Ishikawa (cell line): ENCODE measurements at regions not wholly inside any gene's neighbourhood (a gene's known extent, or its start where the extent isn't known, plus 50 kb on each side); places are given as distances from the start of the nearest gene placed in this dataset.

Experiments
- CEBPB ChIP-seq: IDR thresholded peaks from 2 replicates; pipeline ENCODE4 v1.6.1; 2012
- CREB1 ChIP-seq: IDR thresholded peaks from 2 replicates; pipeline ENCODE4 v1.6.1; 2012; ENCODE audit warnings: low read depth
- EGR1 ChIP-seq: IDR thresholded peaks from 2 replicates; pipeline ENCODE4 v1.6.1; 2012
- EP300 ChIP-seq: IDR thresholded peaks from 2 replicates; pipeline ENCODE4 v1.6.1; 2012; ENCODE audit warnings: borderline replicate concordance
- FOXM1 ChIP-seq: IDR thresholded peaks from 2 replicates; pipeline ENCODE4 v1.6.1; 2012; ENCODE audit warnings: low read depth, borderline replicate concordance
- NFIC ChIP-seq: IDR thresholded peaks from 2 replicates; pipeline ENCODE4 v1.6.1; 2012
- RAD21 ChIP-seq: IDR thresholded peaks from 2 replicates; pipeline ENCODE4 v1.6.1; 2012; ENCODE audit warnings: low read depth
- TAF1 ChIP-seq: IDR thresholded peaks from 2 replicates; pipeline ENCODE4 v1.6.1; 2012; ENCODE audit warnings: low read depth, mild to moderate bottlenecking
- TCF12 ChIP-seq: IDR thresholded peaks from 2 replicates; pipeline ENCODE4 v1.6.1; 2012; ENCODE audit warnings: low read depth
- TEAD4 ChIP-seq: IDR thresholded peaks from 2 replicates; pipeline ENCODE4 v1.6.1; 2012
- YY1 ChIP-seq: IDR thresholded peaks from 2 replicates; pipeline ENCODE4 v1.6.1; 2012; ENCODE audit warnings: low read depth
- ZBTB7A ChIP-seq: IDR thresholded peaks from 2 replicates; pipeline ENCODE4 v1.6.1; 2012; ENCODE audit warnings: low read depth
- TF ChIP-seq, protein P1 (sequence below): IDR thresholded peaks from 2 replicates; pipeline ENCODE4 v1.6.1; 2012
- TF ChIP-seq, protein P2 (sequence below): IDR thresholded peaks from 2 replicates; pipeline ENCODE4 v1.6.1; 2012
- TF ChIP-seq, protein P3 (sequence below): IDR thresholded peaks from 2 replicates; pipeline ENCODE4 v1.6.1; 2012; ENCODE audit warnings: low read depth, mild to moderate bottlenecking

DNA sequence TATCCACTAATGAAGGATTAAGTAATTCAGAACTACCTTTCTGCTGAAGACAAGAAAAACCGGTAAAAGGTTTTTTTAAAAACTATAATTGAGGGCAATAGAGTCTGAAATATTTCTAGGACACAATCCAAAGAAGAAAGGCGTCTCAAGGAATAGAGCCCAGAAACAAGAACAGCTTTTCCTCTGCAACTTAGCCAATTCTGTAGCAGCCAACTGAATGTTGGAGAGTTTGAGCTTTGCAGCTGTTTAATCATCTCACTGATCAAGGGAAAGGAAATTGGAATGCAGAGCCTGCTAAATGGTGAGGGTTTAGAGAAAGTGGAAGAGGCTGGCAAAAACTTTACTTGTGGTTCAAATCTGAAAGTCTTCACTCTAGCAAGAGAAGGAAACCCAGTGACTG is 818.9 kb downstream of the KCNT2 start:
- TF ChIP-seq EP300 (no peak), CREB1 (no peak), TEAD4 (no peak), CEBPB (no peak), NFIC (no peak)
- TF ChIP-seq, protein P1, sequence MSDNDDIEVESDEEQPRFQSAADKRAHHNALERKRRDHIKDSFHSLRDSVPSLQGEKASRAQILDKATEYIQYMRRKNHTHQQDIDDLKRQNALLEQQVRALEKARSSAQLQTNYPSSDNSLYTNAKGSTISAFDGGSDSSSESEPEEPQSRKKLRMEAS, result no peak

- no peak for TF ChIP-seq NFIC
- no peak for TF ChIP-seq EGR1
- no peak for TF ChIP-seq CREB1
- TF ChIP-seq, protein P1, result no peak
- TF ChIP-seq, protein P2, sequence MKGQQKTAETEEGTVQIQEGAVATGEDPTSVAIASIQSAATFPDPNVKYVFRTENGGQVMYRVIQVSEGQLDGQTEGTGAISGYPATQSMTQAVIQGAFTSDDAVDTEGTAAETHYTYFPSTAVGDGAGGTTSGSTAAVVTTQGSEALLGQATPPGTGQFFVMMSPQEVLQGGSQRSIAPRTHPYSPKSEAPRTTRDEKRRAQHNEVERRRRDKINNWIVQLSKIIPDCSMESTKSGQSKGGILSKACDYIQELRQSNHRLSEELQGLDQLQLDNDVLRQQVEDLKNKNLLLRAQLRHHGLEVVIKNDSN, result no peak
- TF ChIP-seq TEAD4, result no peak
- TF ChIP-seq TAF1, result no peak
- no peak for TF ChIP-seq CEBPB
- TF ChIP-seq TCF12, result no peak
- no peak for TF ChIP-seq ZBTB7A
These were observed 819.5 kb downstream of the KCNT2 start for GRCh38 chr1:195788721-195789120.

DNA sequence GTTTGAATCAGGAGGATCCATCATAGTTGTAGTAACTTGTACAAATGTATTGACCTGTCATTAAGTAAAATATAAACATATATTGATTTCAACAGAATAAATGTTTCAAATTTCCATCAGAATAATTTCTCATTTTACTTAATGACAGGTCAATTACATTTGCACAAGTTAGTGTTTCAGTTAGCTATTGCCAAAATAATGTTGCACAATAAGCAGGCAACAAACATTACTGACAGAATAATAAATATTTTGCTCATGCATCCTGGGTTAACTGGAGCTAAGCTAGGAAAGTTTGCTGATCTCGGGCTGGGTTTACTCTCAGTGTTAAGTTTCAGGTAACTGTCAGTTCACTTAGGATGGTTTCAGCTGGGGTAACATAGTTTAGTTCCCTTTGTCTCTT is 822.4 kb downstream of the KCNT2 start:
- TF ChIP-seq EP300 (no peak), ZBTB7A (no peak), FOXM1 (no peak), RAD21 (no peak), TAF1 (no peak), TCF12 (no peak), YY1 (no peak), EGR1 (no peak), CREB1 (no peak), CEBPB (no peak)
- TF ChIP-seq, protein P3, sequence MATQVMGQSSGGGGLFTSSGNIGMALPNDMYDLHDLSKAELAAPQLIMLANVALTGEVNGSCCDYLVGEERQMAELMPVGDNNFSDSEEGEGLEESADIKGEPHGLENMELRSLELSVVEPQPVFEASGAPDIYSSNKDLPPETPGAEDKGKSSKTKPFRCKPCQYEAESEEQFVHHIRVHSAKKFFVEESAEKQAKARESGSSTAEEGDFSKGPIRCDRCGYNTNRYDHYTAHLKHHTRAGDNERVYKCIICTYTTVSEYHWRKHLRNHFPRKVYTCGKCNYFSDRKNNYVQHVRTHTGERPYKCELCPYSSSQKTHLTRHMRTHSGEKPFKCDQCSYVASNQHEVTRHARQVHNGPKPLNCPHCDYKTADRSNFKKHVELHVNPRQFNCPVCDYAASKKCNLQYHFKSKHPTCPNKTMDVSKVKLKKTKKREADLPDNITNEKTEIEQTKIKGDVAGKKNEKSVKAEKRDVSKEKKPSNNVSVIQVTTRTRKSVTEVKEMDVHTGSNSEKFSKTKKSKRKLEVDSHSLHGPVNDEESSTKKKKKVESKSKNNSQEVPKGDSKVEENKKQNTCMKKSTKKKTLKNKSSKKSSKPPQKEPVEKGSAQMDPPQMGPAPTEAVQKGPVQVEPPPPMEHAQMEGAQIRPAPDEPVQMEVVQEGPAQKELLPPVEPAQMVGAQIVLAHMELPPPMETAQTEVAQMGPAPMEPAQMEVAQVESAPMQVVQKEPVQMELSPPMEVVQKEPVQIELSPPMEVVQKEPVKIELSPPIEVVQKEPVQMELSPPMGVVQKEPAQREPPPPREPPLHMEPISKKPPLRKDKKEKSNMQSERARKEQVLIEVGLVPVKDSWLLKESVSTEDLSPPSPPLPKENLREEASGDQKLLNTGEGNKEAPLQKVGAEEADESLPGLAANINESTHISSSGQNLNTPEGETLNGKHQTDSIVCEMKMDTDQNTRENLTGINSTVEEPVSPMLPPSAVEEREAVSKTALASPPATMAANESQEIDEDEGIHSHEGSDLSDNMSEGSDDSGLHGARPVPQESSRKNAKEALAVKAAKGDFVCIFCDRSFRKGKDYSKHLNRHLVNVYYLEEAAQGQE, result no peak
- TF ChIP-seq, protein P2, result no peak

DNA sequence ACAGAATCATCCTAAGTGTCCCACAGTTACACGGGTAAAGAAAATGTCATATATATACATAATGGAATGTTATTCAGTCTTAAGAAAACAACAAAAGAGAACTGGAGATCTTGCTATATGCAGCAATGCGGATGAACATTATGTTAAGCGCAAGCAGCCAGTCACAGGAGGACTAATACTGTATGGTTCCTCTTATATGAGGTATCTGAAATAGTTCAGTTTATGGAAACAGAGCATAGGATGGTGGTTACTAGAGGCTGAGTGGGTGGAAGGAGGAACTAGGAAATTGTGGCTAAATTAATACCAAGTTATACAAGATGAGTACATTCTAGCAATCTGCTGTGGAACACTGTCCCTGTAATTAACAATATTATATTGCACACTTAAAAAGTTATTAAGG is 834.3 kb downstream of the KCNT2 start:
- TF ChIP-seq TCF12 (no peak), EGR1 (no peak), TEAD4 (no peak), RAD21 (no peak), CREB1 (no peak), EP300 (no peak), FOXM1 (no peak), TAF1 (no peak), CEBPB (no peak), YY1 (no peak), NFIC (no peak)
- TF ChIP-seq, protein P3, result no peak
- TF ChIP-seq, protein P2, result no peak

DNA sequence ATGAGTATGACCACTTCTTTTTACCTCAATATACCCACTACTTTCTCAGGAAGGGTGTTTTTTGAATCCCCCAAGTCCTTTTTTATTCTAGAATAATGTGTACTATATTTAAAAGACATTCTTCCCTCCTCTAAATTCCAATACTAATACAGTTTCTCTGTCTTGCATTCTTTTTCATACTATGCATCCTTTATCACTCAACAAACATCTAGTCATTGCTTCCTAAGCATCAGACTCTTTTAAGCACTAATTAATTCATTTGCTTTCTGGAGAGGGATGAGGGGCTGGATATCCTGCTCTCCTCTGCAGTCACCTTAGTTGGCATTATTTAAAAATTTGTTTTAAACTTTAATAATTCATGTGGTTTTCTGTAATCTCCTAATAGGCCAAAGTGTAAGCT is 838.8 kb downstream of the KCNT2 start:
- no peak for TF ChIP-seq CEBPB
- TF ChIP-seq, protein P3, result no peak
- TF ChIP-seq, protein P2, result no peak
- no peak for TF ChIP-seq RAD21
- no peak for TF ChIP-seq TAF1
- TF ChIP-seq NFIC, result no peak
- TF ChIP-seq EP300, result no peak
